Astrocyte (in vitro differentiated cells and primary cell): ENCODE measurements at regions not wholly inside any gene's neighbourhood (a gene's known extent, or its start where the extent isn't known, plus 50 kb on each side); places are given as distances from the start of the nearest gene placed in this dataset.

ENCODE experiments used
- EZH2 ChIP-seq: IDR thresholded peaks from 2 replicates; pipeline ENCODE4 v1.6.1; 2012; ENCODE audit warnings: mild to moderate bottlenecking, low read length, inconsistent platforms; ENCODE audit not compliant: insufficient read depth
- TF ChIP-seq, protein P1 (sequence below): IDR thresholded peaks from 2 replicates; pipeline ENCODE4 v1.5.1; 2011; ENCODE audit warnings: low read depth, mild to moderate bottlenecking, inconsistent platforms, low read length, moderate library complexity; ENCODE audit not compliant: insufficient read depth

DNA sequence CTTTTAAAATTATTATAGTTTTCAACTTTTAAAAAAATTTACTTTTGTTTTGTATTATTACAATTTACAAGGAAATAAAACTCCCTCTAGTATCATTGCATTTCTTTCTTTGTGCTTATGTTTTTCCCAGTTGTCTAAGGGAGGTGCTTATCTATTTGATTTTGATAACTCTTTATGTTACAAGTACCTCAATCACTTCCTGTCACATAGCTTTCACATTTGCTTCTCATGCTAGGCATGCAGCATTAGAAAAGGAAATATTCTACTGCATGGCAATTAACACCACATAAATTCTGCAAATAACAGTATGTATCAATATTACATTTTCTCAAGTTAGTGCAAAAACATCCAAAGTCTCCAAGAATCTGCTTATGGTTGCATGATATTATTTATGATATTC lies 180.3 kb upstream of the HS3ST1 start:
- no peak for TF ChIP-seq EZH2
- TF ChIP-seq, protein P1, sequence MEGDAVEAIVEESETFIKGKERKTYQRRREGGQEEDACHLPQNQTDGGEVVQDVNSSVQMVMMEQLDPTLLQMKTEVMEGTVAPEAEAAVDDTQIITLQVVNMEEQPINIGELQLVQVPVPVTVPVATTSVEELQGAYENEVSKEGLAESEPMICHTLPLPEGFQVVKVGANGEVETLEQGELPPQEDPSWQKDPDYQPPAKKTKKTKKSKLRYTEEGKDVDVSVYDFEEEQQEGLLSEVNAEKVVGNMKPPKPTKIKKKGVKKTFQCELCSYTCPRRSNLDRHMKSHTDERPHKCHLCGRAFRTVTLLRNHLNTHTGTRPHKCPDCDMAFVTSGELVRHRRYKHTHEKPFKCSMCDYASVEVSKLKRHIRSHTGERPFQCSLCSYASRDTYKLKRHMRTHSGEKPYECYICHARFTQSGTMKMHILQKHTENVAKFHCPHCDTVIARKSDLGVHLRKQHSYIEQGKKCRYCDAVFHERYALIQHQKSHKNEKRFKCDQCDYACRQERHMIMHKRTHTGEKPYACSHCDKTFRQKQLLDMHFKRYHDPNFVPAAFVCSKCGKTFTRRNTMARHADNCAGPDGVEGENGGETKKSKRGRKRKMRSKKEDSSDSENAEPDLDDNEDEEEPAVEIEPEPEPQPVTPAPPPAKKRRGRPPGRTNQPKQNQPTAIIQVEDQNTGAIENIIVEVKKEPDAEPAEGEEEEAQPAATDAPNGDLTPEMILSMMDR, result no peak
